ENCODE measurements at regions not wholly inside any gene's neighbourhood (a gene's known extent, or its start where the extent isn't known, plus 50 kb on each side); places are given as distances from the start of the nearest gene placed in this dataset.

DNA sequence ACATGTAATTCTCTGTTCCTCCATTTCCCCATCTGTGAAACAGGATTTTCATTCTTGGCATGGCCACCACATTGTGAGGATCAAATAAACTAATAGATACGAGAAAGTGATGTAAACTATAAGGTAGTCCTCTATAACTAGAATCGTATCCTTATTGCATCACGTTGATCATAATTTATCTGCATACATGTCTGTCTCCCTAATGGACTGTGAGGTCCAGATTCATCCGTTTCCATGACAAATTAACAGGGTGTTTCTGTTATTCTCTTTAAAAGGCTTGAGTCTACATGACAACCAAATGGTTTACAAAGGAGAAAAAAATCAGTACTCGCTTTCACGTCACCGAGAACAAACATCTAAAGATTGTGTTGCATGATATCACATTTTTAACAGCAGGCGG, 53.0 kb downstream of the SST start (continued):
- TF ChIP-seq, protein P1, sequence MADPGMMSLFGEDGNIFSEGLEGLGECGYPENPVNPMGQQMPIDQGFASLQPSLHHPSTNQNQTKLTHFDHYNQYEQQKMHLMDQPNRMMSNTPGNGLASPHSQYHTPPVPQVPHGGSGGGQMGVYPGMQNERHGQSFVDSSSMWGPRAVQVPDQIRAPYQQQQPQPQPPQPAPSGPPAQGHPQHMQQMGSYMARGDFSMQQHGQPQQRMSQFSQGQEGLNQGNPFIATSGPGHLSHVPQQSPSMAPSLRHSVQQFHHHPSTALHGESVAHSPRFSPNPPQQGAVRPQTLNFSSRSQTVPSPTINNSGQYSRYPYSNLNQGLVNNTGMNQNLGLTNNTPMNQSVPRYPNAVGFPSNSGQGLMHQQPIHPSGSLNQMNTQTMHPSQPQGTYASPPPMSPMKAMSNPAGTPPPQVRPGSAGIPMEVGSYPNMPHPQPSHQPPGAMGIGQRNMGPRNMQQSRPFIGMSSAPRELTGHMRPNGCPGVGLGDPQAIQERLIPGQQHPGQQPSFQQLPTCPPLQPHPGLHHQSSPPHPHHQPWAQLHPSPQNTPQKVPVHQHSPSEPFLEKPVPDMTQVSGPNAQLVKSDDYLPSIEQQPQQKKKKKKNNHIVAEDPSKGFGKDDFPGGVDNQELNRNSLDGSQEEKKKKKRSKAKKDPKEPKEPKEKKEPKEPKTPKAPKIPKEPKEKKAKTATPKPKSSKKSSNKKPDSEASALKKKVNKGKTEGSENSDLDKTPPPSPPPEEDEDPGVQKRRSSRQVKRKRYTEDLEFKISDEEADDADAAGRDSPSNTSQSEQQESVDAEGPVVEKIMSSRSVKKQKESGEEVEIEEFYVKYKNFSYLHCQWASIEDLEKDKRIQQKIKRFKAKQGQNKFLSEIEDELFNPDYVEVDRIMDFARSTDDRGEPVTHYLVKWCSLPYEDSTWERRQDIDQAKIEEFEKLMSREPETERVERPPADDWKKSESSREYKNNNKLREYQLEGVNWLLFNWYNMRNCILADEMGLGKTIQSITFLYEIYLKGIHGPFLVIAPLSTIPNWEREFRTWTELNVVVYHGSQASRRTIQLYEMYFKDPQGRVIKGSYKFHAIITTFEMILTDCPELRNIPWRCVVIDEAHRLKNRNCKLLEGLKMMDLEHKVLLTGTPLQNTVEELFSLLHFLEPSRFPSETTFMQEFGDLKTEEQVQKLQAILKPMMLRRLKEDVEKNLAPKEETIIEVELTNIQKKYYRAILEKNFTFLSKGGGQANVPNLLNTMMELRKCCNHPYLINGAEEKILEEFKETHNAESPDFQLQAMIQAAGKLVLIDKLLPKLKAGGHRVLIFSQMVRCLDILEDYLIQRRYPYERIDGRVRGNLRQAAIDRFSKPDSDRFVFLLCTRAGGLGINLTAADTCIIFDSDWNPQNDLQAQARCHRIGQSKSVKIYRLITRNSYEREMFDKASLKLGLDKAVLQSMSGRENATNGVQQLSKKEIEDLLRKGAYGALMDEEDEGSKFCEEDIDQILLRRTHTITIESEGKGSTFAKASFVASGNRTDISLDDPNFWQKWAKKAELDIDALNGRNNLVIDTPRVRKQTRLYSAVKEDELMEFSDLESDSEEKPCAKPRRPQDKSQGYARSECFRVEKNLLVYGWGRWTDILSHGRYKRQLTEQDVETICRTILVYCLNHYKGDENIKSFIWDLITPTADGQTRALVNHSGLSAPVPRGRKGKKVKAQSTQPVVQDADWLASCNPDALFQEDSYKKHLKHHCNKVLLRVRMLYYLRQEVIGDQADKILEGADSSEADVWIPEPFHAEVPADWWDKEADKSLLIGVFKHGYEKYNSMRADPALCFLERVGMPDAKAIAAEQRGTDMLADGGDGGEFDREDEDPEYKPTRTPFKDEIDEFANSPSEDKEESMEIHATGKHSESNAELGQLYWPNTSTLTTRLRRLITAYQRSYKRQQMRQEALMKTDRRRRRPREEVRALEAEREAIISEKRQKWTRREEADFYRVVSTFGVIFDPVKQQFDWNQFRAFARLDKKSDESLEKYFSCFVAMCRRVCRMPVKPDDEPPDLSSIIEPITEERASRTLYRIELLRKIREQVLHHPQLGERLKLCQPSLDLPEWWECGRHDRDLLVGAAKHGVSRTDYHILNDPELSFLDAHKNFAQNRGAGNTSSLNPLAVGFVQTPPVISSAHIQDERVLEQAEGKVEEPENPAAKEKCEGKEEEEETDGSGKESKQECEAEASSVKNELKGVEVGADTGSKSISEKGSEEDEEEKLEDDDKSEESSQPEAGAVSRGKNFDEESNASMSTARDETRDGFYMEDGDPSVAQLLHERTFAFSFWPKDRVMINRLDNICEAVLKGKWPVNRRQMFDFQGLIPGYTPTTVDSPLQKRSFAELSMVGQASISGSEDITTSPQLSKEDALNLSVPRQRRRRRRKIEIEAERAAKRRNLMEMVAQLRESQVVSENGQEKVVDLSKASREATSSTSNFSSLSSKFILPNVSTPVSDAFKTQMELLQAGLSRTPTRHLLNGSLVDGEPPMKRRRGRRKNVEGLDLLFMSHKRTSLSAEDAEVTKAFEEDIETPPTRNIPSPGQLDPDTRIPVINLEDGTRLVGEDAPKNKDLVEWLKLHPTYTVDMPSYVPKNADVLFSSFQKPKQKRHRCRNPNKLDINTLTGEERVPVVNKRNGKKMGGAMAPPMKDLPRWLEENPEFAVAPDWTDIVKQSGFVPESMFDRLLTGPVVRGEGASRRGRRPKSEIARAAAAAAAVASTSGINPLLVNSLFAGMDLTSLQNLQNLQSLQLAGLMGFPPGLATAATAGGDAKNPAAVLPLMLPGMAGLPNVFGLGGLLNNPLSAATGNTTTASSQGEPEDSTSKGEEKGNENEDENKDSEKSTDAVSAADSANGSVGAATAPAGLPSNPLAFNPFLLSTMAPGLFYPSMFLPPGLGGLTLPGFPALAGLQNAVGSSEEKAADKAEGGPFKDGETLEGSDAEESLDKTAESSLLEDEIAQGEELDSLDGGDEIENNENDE (IDR thresholded peaks at IDR 0.05; ENCODE audit: low read depth, low read length) = no peak
- TF ChIP-seq ZNF436 (CRISPR knock-in tag; IDR thresholded peaks at IDR 0.05) (no peak), ZNF707 (CRISPR knock-in tag; conservative IDR thresholded peaks at IDR 0.05) (no peak)
- TF ChIP-seq, protein P2, sequence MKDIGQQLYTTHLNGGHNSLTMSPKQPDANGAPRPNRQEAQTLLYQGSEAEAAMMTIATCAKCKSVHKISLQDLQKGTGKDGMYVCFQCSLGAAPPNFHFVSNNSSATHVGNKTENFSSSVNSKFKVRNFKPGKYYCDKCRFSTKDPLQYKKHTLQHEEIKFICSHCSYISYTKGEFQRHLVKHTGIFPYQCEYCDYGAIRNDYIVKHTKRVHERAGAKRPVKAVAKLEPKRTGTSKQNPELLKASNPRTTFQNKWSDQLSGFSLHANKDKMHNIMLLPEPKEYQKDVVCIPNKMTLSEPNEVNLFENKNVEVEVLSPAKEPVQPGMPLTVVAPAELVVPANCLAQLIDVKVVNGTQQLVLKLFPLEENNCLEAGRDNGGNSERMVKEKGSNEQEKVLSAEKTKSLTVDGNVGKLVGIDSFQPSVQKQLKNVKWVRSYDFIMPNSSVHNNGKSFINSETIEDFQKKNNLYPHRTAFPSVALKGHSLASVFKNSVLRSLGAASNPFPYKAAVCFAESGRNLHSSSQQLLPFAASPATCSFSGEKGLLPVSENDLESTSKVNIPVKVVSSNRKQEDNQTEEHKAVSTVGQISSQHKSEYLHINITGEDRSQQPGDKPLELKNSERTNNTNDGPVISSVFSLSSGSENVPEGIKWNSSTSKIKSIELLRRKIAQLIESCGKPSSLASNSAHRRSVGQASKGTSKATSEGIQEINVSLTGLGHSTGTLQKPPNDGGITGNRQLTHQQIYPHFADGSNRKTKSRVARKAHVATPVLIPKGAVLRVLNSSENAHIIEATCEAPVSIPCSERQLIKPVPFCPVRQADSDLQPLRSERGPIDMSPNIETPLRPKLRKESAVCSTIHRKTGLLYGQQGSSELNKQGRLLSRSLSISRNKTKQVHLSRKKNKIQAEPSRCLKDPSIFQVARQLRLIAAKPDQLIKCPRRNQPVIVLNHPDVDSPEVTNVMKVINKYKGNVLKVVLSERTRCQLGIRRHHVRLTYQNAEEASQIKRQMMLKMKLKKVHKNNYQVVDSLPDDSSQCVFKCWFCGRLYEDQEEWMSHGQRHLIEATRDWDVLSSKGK (CRISPR knock-in tag; IDR thresholded peaks at IDR 0.05) = no peak

Data from K562 (cell line).